DND-41 (cell line): ENCODE measurements at regions not wholly inside any gene's neighbourhood (a gene's known extent, or its start where the extent isn't known, plus 50 kb on each side); places are given as distances from the start of the nearest gene placed in this dataset.

ENCODE experiments used
- ATAC-seq: fragments of 200-7000 bp; cut with Tn5 transposase; 3 replicates; pipeline ENCODE4 v1.9.1; 2021; ENCODE audit warnings: low read depth; ENCODE audit not compliant: insufficient read depth
- DNase-seq: peaks from one replicate; pipeline ENCODE4 v3.0.0-alpha.2; 2020
- H2AFZ ChIP-seq: 2 replicates; pipeline ENCODE4 v1.6.0; 2012; ENCODE audit warnings: low read depth, low read length
- H3K27ac ChIP-seq: 2 replicates; pipeline ENCODE4 v1.5.1; 2012; ENCODE audit warnings: low read length, inconsistent platforms
- H3K27me3 ChIP-seq: fragments of 200-600 bp; sonication (generic); 2 replicates; pipeline ENCODE4 v1.6.0; 2012; ENCODE audit warnings: low read length, mild to moderate bottlenecking, inconsistent platforms; ENCODE audit not compliant: insufficient read depth, poor library complexity
- H3K36me3 ChIP-seq: 2 replicates; pipeline ENCODE4 v1.5.1; 2012; ENCODE audit warnings: low read length, inconsistent platforms; ENCODE audit not compliant: insufficient read depth
- H3K4me1 ChIP-seq: 2 replicates; pipeline ENCODE4 v1.5.1; 2012; ENCODE audit warnings: mild to moderate bottlenecking, low read length; ENCODE audit not compliant: insufficient read depth
- H3K4me2 ChIP-seq: 2 replicates; pipeline ENCODE4 v1.6.0; 2012; ENCODE audit warnings: mild to moderate bottlenecking, moderate library complexity, low read length, inconsistent platforms; ENCODE audit not compliant: insufficient read depth
- H3K4me3 ChIP-seq, 2 experiments: fragments of 200-600 bp in 1 of 2; shearing (Covaris generic) in 1 of 2; 2 replicates each; pipeline ENCODE4 v1.5.1; 2012 to 2016; ENCODE audit warnings: inconsistent platforms in 2 of 2, low read length in 2 of 2, mild to moderate bottlenecking in 2 of 2, low read depth in 1 of 2, moderate library complexity in 1 of 2
- H3K79me2 ChIP-seq: 2 replicates; pipeline ENCODE4 v1.6.0; 2012; ENCODE audit warnings: low read length, inconsistent platforms; ENCODE audit not compliant: insufficient read depth
- H3K9ac ChIP-seq: 2 replicates; pipeline ENCODE4 v1.6.0; 2012; ENCODE audit warnings: low read depth, mild to moderate bottlenecking, inconsistent platforms, low read length, moderate library complexity
- H3K9me3 ChIP-seq: 2 replicates; pipeline ENCODE4 v1.5.1; 2012; ENCODE audit warnings: low read length, moderate library complexity, mild to moderate bottlenecking, inconsistent platforms; ENCODE audit not compliant: insufficient read depth, severe bottlenecking
- H4K20me1 ChIP-seq: 2 replicates; pipeline ENCODE4 v1.6.0; 2012; ENCODE audit warnings: low read length; ENCODE audit not compliant: insufficient read depth
- EZH2 ChIP-seq: IDR thresholded peaks from 3 replicates; pipeline ENCODE4 v1.6.1; 2012; ENCODE audit warnings: borderline replicate concordance, low read depth, mild to moderate bottlenecking, moderate library complexity, low read length, inconsistent platforms; ENCODE audit not compliant: severe bottlenecking
- TF ChIP-seq, protein P1 (sequence below): IDR thresholded peaks from 2 replicates; pipeline ENCODE4 v1.5.1; 2012; ENCODE audit warnings: borderline replicate concordance, low read length, moderate library complexity, mild to moderate bottlenecking; ENCODE audit not compliant: poor library complexity, severe bottlenecking; ENCODE audit errors: extremely low read depth

- no peaks in the 10 kb centered on the region for H3K79me2 ChIP-seq
- ATAC-seq (no peak), DNase-seq (no peak)
- no peak overlapping the region for H3K4me2 ChIP-seq
- H3K4me3 ChIP-seq, result no peak overlapping the region
- H3K27me3 ChIP-seq, result no peaks in the 10 kb centered on the region
- H3K36me3 ChIP-seq, result no peaks in the 10 kb centered on the region
- TF ChIP-seq, protein P1, sequence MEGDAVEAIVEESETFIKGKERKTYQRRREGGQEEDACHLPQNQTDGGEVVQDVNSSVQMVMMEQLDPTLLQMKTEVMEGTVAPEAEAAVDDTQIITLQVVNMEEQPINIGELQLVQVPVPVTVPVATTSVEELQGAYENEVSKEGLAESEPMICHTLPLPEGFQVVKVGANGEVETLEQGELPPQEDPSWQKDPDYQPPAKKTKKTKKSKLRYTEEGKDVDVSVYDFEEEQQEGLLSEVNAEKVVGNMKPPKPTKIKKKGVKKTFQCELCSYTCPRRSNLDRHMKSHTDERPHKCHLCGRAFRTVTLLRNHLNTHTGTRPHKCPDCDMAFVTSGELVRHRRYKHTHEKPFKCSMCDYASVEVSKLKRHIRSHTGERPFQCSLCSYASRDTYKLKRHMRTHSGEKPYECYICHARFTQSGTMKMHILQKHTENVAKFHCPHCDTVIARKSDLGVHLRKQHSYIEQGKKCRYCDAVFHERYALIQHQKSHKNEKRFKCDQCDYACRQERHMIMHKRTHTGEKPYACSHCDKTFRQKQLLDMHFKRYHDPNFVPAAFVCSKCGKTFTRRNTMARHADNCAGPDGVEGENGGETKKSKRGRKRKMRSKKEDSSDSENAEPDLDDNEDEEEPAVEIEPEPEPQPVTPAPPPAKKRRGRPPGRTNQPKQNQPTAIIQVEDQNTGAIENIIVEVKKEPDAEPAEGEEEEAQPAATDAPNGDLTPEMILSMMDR, result no peak
- no peak for TF ChIP-seq EZH2
- H3K27ac ChIP-seq, result no peak overlapping the region
- no peaks in the 10 kb centered on the region for H3K9me3 ChIP-seq
- H2AFZ ChIP-seq, result no peak overlapping the region
- H3K4me1 ChIP-seq, result no peaks in the 10 kb centered on the region
- no peaks in the 10 kb centered on the region for H4K20me1 ChIP-seq
- no peak overlapping the region for H3K9ac ChIP-seq
Observed at GRCh38 chr7:41306486-41306885, 396.4 kb downstream of the INHBA start.

DNA sequence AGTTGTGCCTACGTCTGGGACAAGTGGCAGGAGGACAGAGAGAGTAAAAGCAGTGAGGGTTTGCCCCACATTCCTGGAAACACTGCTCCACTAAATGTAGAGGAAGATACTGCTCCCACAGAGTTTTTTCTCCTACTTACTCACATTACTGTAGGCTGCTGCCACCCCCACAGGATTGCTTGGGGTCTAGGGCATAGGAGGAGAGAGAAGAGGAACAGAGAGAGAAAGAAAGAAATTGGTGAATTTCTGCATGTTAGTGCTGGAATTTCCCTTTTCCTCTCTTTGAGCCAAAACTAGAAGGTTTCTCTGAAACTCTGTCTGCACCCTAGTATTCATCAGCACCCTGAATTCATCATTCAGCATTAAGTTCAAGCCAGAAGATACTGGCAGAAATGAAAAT, 397.9 kb downstream of the INHBA start:
- H3K9ac ChIP-seq, result no peak overlapping the region
- H3K4me1 ChIP-seq, result no peaks in the 10 kb centered on the region
- H4K20me1 ChIP-seq, result no peaks in the 10 kb centered on the region
- H3K79me2 ChIP-seq, result no peaks in the 10 kb centered on the region
- H3K4me3 ChIP-seq, result no peak overlapping the region
- DNase-seq (no peak), ATAC-seq (no peak)
- H3K4me2 ChIP-seq, result no peak overlapping the region
- H2AFZ ChIP-seq, result no peak overlapping the region
- no peaks in the 10 kb centered on the region for H3K9me3 ChIP-seq
- no peaks in the 10 kb centered on the region for H3K36me3 ChIP-seq
- H3K27me3 ChIP-seq, result no peaks in the 10 kb centered on the region
- H3K27ac ChIP-seq, result no peak overlapping the region
- TF ChIP-seq, protein P1, result no peak
- TF ChIP-seq EZH2, result no peak

- Histone ChIP-seq H3K27ac (no peak overlapping the region), H3K4me3 (no peak overlapping the region)
Observed at GRCh38 chr7:41303709-41304108, 399.2 kb downstream of the INHBA start.

More at GRCh38 chr7:41303709-41304108, 399.2 kb downstream of the INHBA start:
- Histone ChIP-seq H3K4me2 (no peak overlapping the region), H4K20me1 (no peaks in the 10 kb centered on the region), H3K4me1 (no peaks in the 10 kb centered on the region), H2AFZ (no peak overlapping the region), H3K27me3 (no peaks in the 10 kb centered on the region), H3K9me3 (no peaks in the 10 kb centered on the region), H3K36me3 (no peaks in the 10 kb centered on the region), H3K79me2 (no peaks in the 10 kb centered on the region), H3K9ac (no peak overlapping the region)
- ATAC-seq (no peak), DNase-seq (no peak)
- TF ChIP-seq, protein P1, result no peak
- TF ChIP-seq EZH2, result no peak
